ENCODE measurements at regions not wholly inside any gene's neighbourhood (a gene's known extent, or its start where the extent isn't known, plus 50 kb on each side); places are given as distances from the start of the nearest gene placed in this dataset.

GRCh38 chr1:22256213-22256512, 113.3 kb upstream of the WNT4 start:
- Histone ChIP-seq H3K9ac (ENCODE audit: insufficient read depth, low read length, poor library complexity, severe bottlenecking) (no peak overlapping the region), H3K27ac (ENCODE audit: low read depth in 1 of 2, low read length in 2 of 2) (no peak overlapping the region), H3K27me3 (ENCODE audit: control insufficient read depth in 2 of 2, insufficient read depth in 2 of 2, low read length in 2 of 2) (no peaks in the 10 kb centered on the region), H3K4me2 (replicated peaks; ENCODE audit: extremely low read depth, low read length, poor library complexity, severe bottlenecking) (no peak overlapping the region), H3K79me2 (ENCODE audit: insufficient read depth, low read length) (no peaks in the 10 kb centered on the region), H4K20me1 (ENCODE audit: insufficient read depth, low read length) (no peaks in the 10 kb centered on the region), H3K9me3 (replicated peaks in 1 of 2; ENCODE audit: control insufficient read depth in 1 of 2, insufficient read depth in 1 of 2, low read length in 2 of 2) (no peaks in the 10 kb centered on the region), H3K36me3 (replicated peaks in 1 of 2; ENCODE audit: control insufficient read depth in 1 of 2, insufficient read depth in 2 of 2, low read length in 2 of 2) (no peaks in the 10 kb centered on the region), H3K4me1 (ENCODE audit: control insufficient read depth in 1 of 2, insufficient read depth in 2 of 2, low read length in 2 of 2) (no peaks in the 10 kb centered on the region), H3K4me3 (replicated peaks in 1 of 3; ENCODE audit: low read depth in 2 of 3, low read length in 3 of 3) (no peak overlapping the region), H2AFZ (ENCODE audit: insufficient read depth, low read depth, low read length, poor library complexity, severe bottlenecking) (no peak overlapping the region)
- intact Hi-C loops (cut with micrococcal nuclease), result no loop called here
- H3K27me3 Mint-ChIP-seq (ENCODE audit: low read depth in 3 of 3), result peaks cover 5 to 19% (median 6%) of the 10 kb centered on the region in 3 donors
- no peak for TF ChIP-seq CTCF (IDR thresholded peaks at IDR 0.05)
- H3K36me3 Mint-ChIP-seq, result no peaks in the 10 kb centered on the region
- no peak for DNase-seq
- no peak overlapping the region for H3K27ac Mint-ChIP-seq
- H3K4me3 Mint-ChIP-seq, result no peak overlapping the region
- H3K4me1 Mint-ChIP-seq, result peaks cover 4% of the 10 kb centered on the region
- 100% methylated on average over 1 of the region's 3 CpGs for WGBS (ENCODE audit: insufficient coverage)
- peaks cover 0 to 3% (median 0%) of the 10 kb centered on the region in 7 donors for H3K9me3 Mint-ChIP-seq

GRCh38 chr1:22257290-22258275, 114.7 kb upstream of the WNT4 start:
- no peak overlapping the region for H2AFZ ChIP-seq (ENCODE audit: insufficient read depth, low read depth, low read length, poor library complexity, severe bottlenecking)
- no peak for DNase-seq
- intact Hi-C loops (cut with micrococcal nuclease), result no loop called here
- H3K79me2 ChIP-seq (ENCODE audit: insufficient read depth, low read length), result no peaks in the 10 kb centered on the region
- H3K4me3 Mint-ChIP-seq, result no peak overlapping the region
- H3K27ac ChIP-seq (ENCODE audit: low read depth in 1 of 2, low read length in 2 of 2), result no peak overlapping the region
- no peak overlapping the region for H3K9ac ChIP-seq (ENCODE audit: insufficient read depth, low read length, poor library complexity, severe bottlenecking)
- no peak overlapping the region for H3K27ac Mint-ChIP-seq
- no peaks in the 10 kb centered on the region for H3K27me3 ChIP-seq (ENCODE audit: control insufficient read depth in 2 of 2, insufficient read depth in 2 of 2, low read length in 2 of 2)
- H3K4me2 ChIP-seq (replicated peaks; ENCODE audit: extremely low read depth, low read length, poor library complexity, severe bottlenecking), result no peak overlapping the region
- no peaks in the 10 kb centered on the region for H3K4me1 ChIP-seq (ENCODE audit: control insufficient read depth in 1 of 2, insufficient read depth in 2 of 2, low read length in 2 of 2)
- H3K36me3 ChIP-seq (replicated peaks in 1 of 2; ENCODE audit: control insufficient read depth in 1 of 2, insufficient read depth in 2 of 2, low read length in 2 of 2), result no peaks in the 10 kb centered on the region
- no peak for TF ChIP-seq CTCF (IDR thresholded peaks at IDR 0.05)
- no peaks in the 10 kb centered on the region for H3K9me3 ChIP-seq (replicated peaks in 1 of 2; ENCODE audit: control insufficient read depth in 1 of 2, insufficient read depth in 1 of 2, low read length in 2 of 2)
- peaks cover 4 to 8% (median 4%) of the 10 kb centered on the region in 3 donors for H3K27me3 Mint-ChIP-seq (ENCODE audit: low read depth in 3 of 3)
- H3K4me3 ChIP-seq (replicated peaks in 1 of 3; ENCODE audit: low read depth in 2 of 3, low read length in 3 of 3), result no peak overlapping the region
- no peaks in the 10 kb centered on the region for H3K9me3 Mint-ChIP-seq
- no peaks in the 10 kb centered on the region for H3K36me3 Mint-ChIP-seq
- WGBS (ENCODE audit: insufficient coverage), result 81% methylated on average over 26 of the region's 32 CpGs
- H4K20me1 ChIP-seq (ENCODE audit: insufficient read depth, low read length), result no peaks in the 10 kb centered on the region
- peaks cover 4% of the 10 kb centered on the region for H3K4me1 Mint-ChIP-seq

Measured in CD14-positive monocyte (primary cell).